GM19239 (cell line): ENCODE measurements at regions not wholly inside any gene's neighbourhood (a gene's known extent, or its start where the extent isn't known, plus 50 kb on each side); places are given as distances from the start of the nearest gene placed in this dataset.
"Not testable (repeated sequence)": the region's sequence is repeated elsewhere in the genome, so short reads cannot be mapped to it uniquely, and the experiment has no call there.

ENCODE experiments used
- DNase-seq: peaks from one replicate; pipeline ENCODE4 v3.0.0; 2011; ENCODE audit warnings: low spot score; ENCODE audit not compliant: insufficient read length
- FAIRE-seq: peaks from 2 replicates; lab custom pipeline; 2011; peaks lifted over from hg19 to GRCh38; lab: Jason Lieb, UNC

- DNase-seq = no peak
- FAIRE-seq = no peak
Observed at GRCh38 chr16:86854058-86854621, 275.8 kb downstream of the FOXL1 start.

GRCh38 chr16:86854626-86855294, 276.4 kb downstream of the FOXL1 start:
- FAIRE-seq (no peak), DNase-seq (no peak)

- no peak for DNase-seq
- FAIRE-seq = no peak
Observed at GRCh38 chr16:86856946-86857586, 278.7 kb downstream of the FOXL1 start.

GRCh38 chr16:86857807-86858206, 279.5 kb downstream of the FOXL1 start:
- FAIRE-seq (no peak), DNase-seq (no peak)

GRCh38 chr16:86858501-86858900, 280.2 kb downstream of the FOXL1 start:
- DNase-seq (no peak), FAIRE-seq (no peak)

GRCh38 chr16:86861270-86861858, 283.0 kb downstream of the FOXL1 start:
- not testable (repeated sequence) for FAIRE-seq

GRCh38 chr16:86862595-86863280, 284.4 kb downstream of the FOXL1 start:
- DNase-seq (no peak), FAIRE-seq (no peak)

More at GRCh38 chr16:86861270-86861858, 283.0 kb downstream of the FOXL1 start:
- not testable (repeated sequence) for DNase-seq

GRCh38 chr16:86863609-86864008, 285.3 kb downstream of the FOXL1 start:
- DNase-seq = no peak
- no peak for FAIRE-seq

GRCh38 chr16:86864586-86864985, 286.2 kb downstream of the FOXL1 start:
- DNase-seq (no peak), FAIRE-seq (no peak)

GRCh38 chr16:86865851-86866662, 287.7 kb downstream of the FOXL1 start:
- no peak for FAIRE-seq
- DNase-seq = no peak

GRCh38 chr16:86866986-86867722, 288.8 kb downstream of the FOXL1 start:
- FAIRE-seq (no peak), DNase-seq (no peak)

GRCh38 chr16:86868070-86868469, 289.7 kb downstream of the FOXL1 start:
- DNase-seq = no peak
- FAIRE-seq = no peak

- FAIRE-seq (no peak), DNase-seq (no peak)
Observed at GRCh38 chr16:86868786-86869185, 290.4 kb downstream of the FOXL1 start.

- DNase-seq (no peak), FAIRE-seq (no peak)
Observed at GRCh38 chr16:86869288-86870022, 291.1 kb downstream of the FOXL1 start.

GRCh38 chr16:86870380-86870779, 292.0 kb downstream of the FOXL1 start:
- FAIRE-seq (no peak), DNase-seq (no peak)

- FAIRE-seq = no peak
- no peak for DNase-seq
Observed at GRCh38 chr16:86872131-86872530, 293.8 kb downstream of the FOXL1 start.

GRCh38 chr16:86872833-86873232, 294.5 kb downstream of the FOXL1 start:
- FAIRE-seq (no peak), DNase-seq (no peak)

GRCh38 chr16:86874141-86874540, 295.8 kb downstream of the FOXL1 start:
- no peak for FAIRE-seq
- peak; percentile 46 for DNase-seq

GRCh38 chr16:86876499-86876898, 298.1 kb downstream of the FOXL1 start:
- FAIRE-seq (no peak), DNase-seq (no peak)
